H1 (cell line): ENCODE measurements at regions not wholly inside any gene's neighbourhood (a gene's known extent, or its start where the extent isn't known, plus 50 kb on each side); places are given as distances from the start of the nearest gene placed in this dataset.

Experiments
- CTCF ChIA-PET: fragments of 300-600 bp; sonication (Branson Sonifier 250); formaldehyde crosslinking; loops from one replicate; lab custom pipeline; 2021; ENCODE audit not compliant: partially characterized antibody; lab: Charles Lee
- POLR2A ChIA-PET: fragments of 300-600 bp; sonication (Branson Sonifier 250); formaldehyde crosslinking; loops from one replicate; lab custom pipeline; 2021; ENCODE audit warnings: inconsistent platforms; ENCODE audit not compliant: partially characterized antibody; lab: Charles Lee
- DNase-seq, 2 experiments: peaks; one replicate each; pipeline versions ENCODE4 v3.0.0 to v3.0.0-alpha.2; 2010 to 2022; ENCODE audit warnings: low spot score in 2 of 2, low read depth in 1 of 2, mixed read lengths in 1 of 2
- FAIRE-seq: peaks from 2 replicates; lab custom pipeline; 2011; peaks lifted over from hg19 to GRCh38; lab: Jason Lieb, UNC
- H2AFZ ChIP-seq: 2 replicates; pipeline ENCODE4 v1.8.1; 2012; ENCODE audit warnings: low read length, inconsistent platforms
- H2AK5ac ChIP-seq: 2 replicates; pipeline ENCODE4 v1.6.1; 2013; ENCODE audit warnings: low read depth, low read length
- H2BK120ac ChIP-seq: replicated peaks from 2 replicates; pipeline ENCODE3; 2013; ENCODE audit warnings: low read depth, low read length, inconsistent platforms
- H2BK12ac ChIP-seq: 2 replicates; pipeline ENCODE4 v1.6.1; 2013; ENCODE audit warnings: low read depth, low read length
- H2BK15ac ChIP-seq: 2 replicates; pipeline ENCODE4 v1.6.1; 2013; ENCODE audit warnings: low read length
- H2BK20ac ChIP-seq: 2 replicates; pipeline ENCODE4 v1.6.1; 2013; ENCODE audit warnings: low read length
- H2BK5ac ChIP-seq: 2 replicates; pipeline ENCODE4 v1.6.1; 2013; ENCODE audit warnings: low read depth, low read length
- H3K14ac ChIP-seq: 2 replicates; pipeline ENCODE4 v1.6.1; 2013; ENCODE audit warnings: inconsistent platforms; ENCODE audit not compliant: insufficient read length
- H3K18ac ChIP-seq: 2 replicates; pipeline ENCODE4 v1.6.1; 2013; ENCODE audit warnings: low read length; ENCODE audit errors: extremely low read depth
- H3K23ac ChIP-seq: 2 replicates; pipeline ENCODE4 v1.6.1; 2013; ENCODE audit warnings: inconsistent platforms; ENCODE audit not compliant: insufficient read length
- H3K23me2 ChIP-seq: 2 replicates; pipeline ENCODE4 v1.6.1; 2013; ENCODE audit warnings: low read depth, low read length
- H3K27ac ChIP-seq: 2 replicates; pipeline ENCODE4 v1.6.1; 2011; ENCODE audit warnings: low read depth, low read length, inconsistent platforms
- H3K27me3 ChIP-seq, 4 experiments: replicated peaks in 1 of 4; 1 replicate in 1 of 4; 2 replicates in 3 of 4; pipeline versions ENCODE4 v1.6.1 to v1.8.1; 2011 to 2013; ENCODE audit warnings: low read length in 3 of 4, mild to moderate bottlenecking in 3 of 4, inconsistent platforms in 2 of 4, mixed read lengths in 2 of 4, moderate library complexity in 1 of 4; ENCODE audit not compliant: control insufficient read depth in 3 of 4, insufficient read depth in 3 of 4; ENCODE audit errors: extremely low read depth in 1 of 4
- H3K36me3 ChIP-seq, 4 experiments: 2 replicates each; pipeline versions ENCODE4 v1.6.1 to v1.8.1; 2011 to 2013; ENCODE audit warnings: mild to moderate bottlenecking in 4 of 4, low read length in 3 of 4, moderate library complexity in 2 of 4, control low read depth in 1 of 4, inconsistent platforms in 1 of 4; ENCODE audit not compliant: insufficient read depth in 4 of 4, control insufficient read depth in 2 of 4
- H3K4ac ChIP-seq: replicated peaks from 2 replicates; pipeline ENCODE3; 2013; ENCODE audit warnings: low read length, low read depth, mixed read lengths, inconsistent platforms; ENCODE audit not compliant: insufficient read length
- H3K4me1 ChIP-seq, 4 experiments: replicated peaks in 1 of 4; 1 replicate in 1 of 4; 2 replicates in 3 of 4; pipeline versions ENCODE4 v1.6.1 to v1.8.1; 2011 to 2013; ENCODE audit warnings: low read length in 3 of 4, inconsistent platforms in 2 of 4, mixed read lengths in 1 of 4; ENCODE audit not compliant: insufficient read depth in 4 of 4, control insufficient read depth in 3 of 4
- H3K4me2 ChIP-seq, 2 experiments: 2 replicates each; pipeline versions ENCODE4 v1.6.1 to v1.8.1; 2011 to 2013; ENCODE audit warnings: low read depth in 2 of 2, low read length in 2 of 2, control low read depth in 1 of 2, inconsistent platforms in 1 of 2, mild to moderate bottlenecking in 1 of 2; ENCODE audit not compliant: insufficient read depth in 1 of 2
- H3K4me3 ChIP-seq, 4 experiments: fragments of 200-600, 300-600 bp in 1 of 4; sonication (generic), shearing (Covaris generic), sonication (Bioruptor Twin) in 1 of 4; 2 replicates each; pipeline versions ENCODE4 v1.5.1 to v1.8.1; 2011 to 2016; ENCODE audit warnings: low read length in 4 of 4, low read depth in 3 of 4, control low read depth in 2 of 4, inconsistent platforms in 2 of 4, mild to moderate bottlenecking in 2 of 4, mixed read lengths in 1 of 4, moderate library complexity in 1 of 4; ENCODE audit not compliant: insufficient read depth in 2 of 4; ENCODE audit errors: extremely low read depth in 1 of 4
- H3K56ac ChIP-seq: replicated peaks from 2 replicates; pipeline ENCODE3; 2013; ENCODE audit warnings: low read depth, mild to moderate bottlenecking, mixed read lengths, low read length, inconsistent platforms; ENCODE audit not compliant: insufficient read length
- H3K79me1 ChIP-seq: 2 replicates; pipeline ENCODE4 v1.6.1; 2013; ENCODE audit warnings: low read depth, low read length, control low read depth
- H3K79me2 ChIP-seq, 2 experiments: 2 replicates each; pipeline versions ENCODE4 v1.6.1 to v1.8.1; 2012 to 2013; ENCODE audit warnings: low read length in 2 of 2, mild to moderate bottlenecking in 2 of 2, inconsistent platforms in 1 of 2; ENCODE audit not compliant: insufficient read depth in 2 of 2, control insufficient read depth in 1 of 2
- H3K9ac ChIP-seq, 4 experiments: replicated peaks in 1 of 4; 1 replicate in 1 of 4; 2 replicates in 3 of 4; pipeline versions ENCODE4 v1.6.1 to v1.8.1; 2011 to 2013; ENCODE audit warnings: low read depth in 3 of 4, low read length in 3 of 4, control low read depth in 2 of 4, mild to moderate bottlenecking in 2 of 4, moderate library complexity in 2 of 4, inconsistent platforms in 1 of 4; ENCODE audit errors: extremely low read depth in 1 of 4
- H3K9me3 ChIP-seq, 2 experiments: 2 replicates each; pipeline versions ENCODE4 v1.6.1 to v1.8.1; 2012 to 2013; ENCODE audit warnings: mild to moderate bottlenecking in 2 of 2, moderate library complexity in 2 of 2, control low read depth in 1 of 2, inconsistent platforms in 1 of 2, low read depth in 1 of 2, low read length in 1 of 2, mixed read lengths in 1 of 2; ENCODE audit not compliant: insufficient read depth in 2 of 2
- H4K20me1 ChIP-seq, 2 experiments: replicated peaks in 1 of 2; 2 replicates each; pipeline versions ENCODE3 to v1.8.1; 2011 to 2013; ENCODE audit warnings: inconsistent platforms in 2 of 2, low read length in 2 of 2, mild to moderate bottlenecking in 1 of 2; ENCODE audit not compliant: insufficient read depth in 2 of 2, control insufficient read depth in 1 of 2
- H4K5ac ChIP-seq: 2 replicates; pipeline ENCODE4 v1.6.1; 2013; ENCODE audit warnings: low read length, low read depth, mixed read lengths, inconsistent platforms; ENCODE audit not compliant: insufficient read length
- H4K8ac ChIP-seq: 2 replicates; pipeline ENCODE4 v1.8.0; 2013; ENCODE audit warnings: mild to moderate bottlenecking, moderate library complexity, low read length, inconsistent platforms; ENCODE audit not compliant: insufficient read depth; ENCODE audit errors: extremely low read depth
- H4K91ac ChIP-seq: replicated peaks from 2 replicates; pipeline ENCODE3; 2013; ENCODE audit warnings: low read length, mixed read lengths, inconsistent platforms; ENCODE audit not compliant: insufficient read length
- ATF2 ChIP-seq: IDR thresholded peaks from 2 replicates; pipeline ENCODE4 v1.6.1; 2012; ENCODE audit warnings: low read length, inconsistent platforms
- CHD1 ChIP-seq: IDR thresholded peaks from 2 replicates; pipeline ENCODE4 v1.6.1; 2012; ENCODE audit warnings: low read depth, low read length, improper control_type of control experiment
- CHD2 ChIP-seq: IDR thresholded peaks from 2 replicates; pipeline ENCODE4 v1.6.1; 2012; ENCODE audit warnings: low read length, improper control_type of control experiment
- EP300 ChIP-seq, 2 experiments: IDR thresholded peaks; 1 replicate in 1 of 2; 2 replicates in 1 of 2; pipeline ENCODE4 v1.6.1; 2011 to 2012; ENCODE audit warnings: low read depth in 2 of 2, low read length in 2 of 2, mild to moderate bottlenecking in 2 of 2, borderline replicate concordance in 1 of 2, inconsistent platforms in 1 of 2, moderate library complexity in 1 of 2
- JUN ChIP-seq: IDR thresholded peaks from 2 replicates; pipeline ENCODE4 v1.6.1; 2011; ENCODE audit warnings: low read depth, mild to moderate bottlenecking, improper control_type of control experiment, low read length
- KDM1A ChIP-seq: fragments of 200-600, 300-600 bp; sonication (generic); IDR thresholded peaks from 2 replicates; pipeline ENCODE4 v1.7.1; 2016; ENCODE audit warnings: mild to moderate bottlenecking, low read length, borderline replicate concordance
- MAFK ChIP-seq: IDR thresholded peaks from 2 replicates; pipeline ENCODE4 v1.6.1; 2012; ENCODE audit warnings: low read depth, mild to moderate bottlenecking, improper control_type of control experiment, low read length
- NANOG ChIP-seq: IDR thresholded peaks from 2 replicates; pipeline ENCODE4 v1.6.1; 2011; ENCODE audit warnings: low read length, low read depth, mild to moderate bottlenecking, inconsistent platforms; ENCODE audit not compliant: insufficient read depth, poor library complexity, severe bottlenecking
- SIN3A ChIP-seq, 2 experiments: IDR thresholded peaks in 1 of 2; conservative IDR thresholded peaks in 1 of 2; 2 replicates each; pipeline ENCODE4 v1.6.1; 2011 to 2012; ENCODE audit warnings: low read length in 2 of 2, improper control_type of control experiment in 1 of 2, low read depth in 1 of 2, mild to moderate bottlenecking in 1 of 2
- SP1 ChIP-seq: IDR thresholded peaks from 2 replicates; pipeline ENCODE4 v1.6.1; 2011; ENCODE audit warnings: low read depth, low read length
- SRF ChIP-seq: IDR thresholded peaks from 2 replicates; pipeline ENCODE4 v1.6.1; 2011; ENCODE audit warnings: mild to moderate bottlenecking, low read depth, low read length, moderate library complexity
- TAF1 ChIP-seq: IDR thresholded peaks from 2 replicates; pipeline ENCODE4 v1.6.1; 2011; ENCODE audit warnings: mild to moderate bottlenecking, low read depth, low read length
- YY1 ChIP-seq: IDR thresholded peaks from 2 replicates; pipeline ENCODE4 v1.6.1; 2011; ENCODE audit warnings: low read depth, mild to moderate bottlenecking, low read length
- WGBS, 2 experiments: shearing (Covaris generic) in 1 of 2; methylation state at CpG; one replicate each; pipeline versions ENCODE4 v1.1.6 to v1.1.7; 2013 to 2015; ENCODE audit warnings: low lambda C conversion rate in 2 of 2, mixed read lengths in 2 of 2, inconsistent platforms in 1 of 2, low coverage in 1 of 2, missing lambda C conversion rate in 1 of 2; ENCODE audit not compliant: insufficient replicate concordance in 2 of 2, insufficient coverage in 1 of 2, insufficient read length in 1 of 2; ENCODE audit errors: extremely low coverage in 1 of 2, missing lambda C conversion rate in 1 of 2; 5-methylcytosine and 5-hydroxymethylcytosine counted together
- TF ChIP-seq, protein P1 (sequence below): IDR thresholded peaks from 2 replicates; pipeline ENCODE4 v1.6.1; 2012; ENCODE audit warnings: inconsistent platforms

- 85% methylated on average over 1 of the region's 1 CpG; no CpG with 5 or more reads in 1 of the 2 experiments for WGBS, 2 experiments
- Histone ChIP-seq H3K4ac (no peak overlapping the region), H3K27ac (no peak overlapping the region), H2AK5ac (no peak overlapping the region), H2BK120ac (no peak overlapping the region), H3K23ac (no peak overlapping the region), H3K4me3 (no peak overlapping the region), H3K56ac (no peak overlapping the region), H3K79me2 (no peaks in the 10 kb centered on the region), H3K9ac (no peak overlapping the region), H3K4me2 (no peak overlapping the region), H3K23me2 (no peaks in the 10 kb centered on the region), H3K18ac (no peak overlapping the region), H3K4me1 (no peaks in the 10 kb centered on the region), H2AFZ (no peak overlapping the region), H2BK15ac (no peak overlapping the region), H2BK12ac (no peak overlapping the region), H3K9me3 (no peaks in the 10 kb centered on the region), H3K14ac (no peak overlapping the region), H4K20me1 (no peaks in the 10 kb centered on the region), H3K36me3 (no peaks in the 10 kb centered on the region), H2BK20ac (no peak overlapping the region), H4K91ac (no peak overlapping the region), H4K8ac (no peak overlapping the region; the same call in 1 of the 2 replicates), H3K79me1 (no peaks in the 10 kb centered on the region), H2BK5ac (no peak overlapping the region), H3K27me3 (no peaks in the 10 kb centered on the region), H4K5ac (no peak overlapping the region)
- ChIA-PET POLR2A (no interaction called here), CTCF (no interaction called here)
- FAIRE-seq, result no peak
- no peak for DNase-seq
- TF ChIP-seq KDM1A (no peak), EP300 (IDR thresholded peaks at IDR 0.05; ENCODE audit: borderline replicate concordance in 1 of 2, low read depth in 2 of 2, low read length in 2 of 2) (no peak), CHD1 (no peak), ATF2 (no peak), SRF (no peak), JUN (no peak), CHD2 (no peak), NANOG (no peak), SIN3A (conservative IDR thresholded peaks at IDR 0.05 in 1 of 2, IDR thresholded peaks at IDR 0.05 in 1 of 2; ENCODE audit: low read depth in 1 of 2, low read length in 2 of 2) (no peak), MAFK (no peak), SP1 (no peak), TAF1 (no peak), YY1 (no peak)
- TF ChIP-seq, protein P1, sequence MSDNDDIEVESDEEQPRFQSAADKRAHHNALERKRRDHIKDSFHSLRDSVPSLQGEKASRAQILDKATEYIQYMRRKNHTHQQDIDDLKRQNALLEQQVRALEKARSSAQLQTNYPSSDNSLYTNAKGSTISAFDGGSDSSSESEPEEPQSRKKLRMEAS, result no peak
These were observed 197.5 kb downstream of the VEGFC start for GRCh38 chr4:176595257-176595656.
